GM21526 (cell line): ENCODE measurements at regions not wholly inside any gene's neighbourhood (a gene's known extent, or its start where the extent isn't known, plus 50 kb on each side); places are given as distances from the start of the nearest gene placed in this dataset.

Experiments used
- ATAC-seq: cut with Tn5 transposase; IDR thresholded peaks from one replicate; pipeline ENCODE4 v1.9.1; 2021; ENCODE audit warnings: moderate library complexity; ENCODE audit not compliant: unreplicated experiment, low FRiP score

DNA sequence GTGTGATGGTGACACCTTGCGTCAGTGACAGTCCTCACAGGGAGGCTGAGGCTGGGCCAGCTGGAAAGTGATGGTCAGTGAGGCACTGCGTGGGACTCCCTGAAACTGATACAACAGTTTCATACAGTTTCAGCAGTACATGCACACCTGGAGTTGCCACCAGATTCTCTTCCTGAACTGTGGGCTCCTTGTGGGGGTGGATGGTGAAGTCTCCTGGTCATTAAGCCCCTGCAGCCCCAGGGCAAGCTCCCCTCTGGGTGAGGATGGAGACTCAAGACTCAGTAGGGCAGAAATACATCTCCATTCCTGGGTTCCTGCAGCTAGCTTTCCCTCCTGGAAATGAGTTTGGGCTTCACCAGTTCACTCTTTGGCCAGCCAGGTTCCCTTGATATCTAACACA, 392.7 kb downstream of the UQCRFS1 start:
- ATAC-seq, result no peak

GRCh38 chr19:28815257-28815656, 397.7 kb downstream of the UQCRFS1 start:
- no peak for ATAC-seq

DNA sequence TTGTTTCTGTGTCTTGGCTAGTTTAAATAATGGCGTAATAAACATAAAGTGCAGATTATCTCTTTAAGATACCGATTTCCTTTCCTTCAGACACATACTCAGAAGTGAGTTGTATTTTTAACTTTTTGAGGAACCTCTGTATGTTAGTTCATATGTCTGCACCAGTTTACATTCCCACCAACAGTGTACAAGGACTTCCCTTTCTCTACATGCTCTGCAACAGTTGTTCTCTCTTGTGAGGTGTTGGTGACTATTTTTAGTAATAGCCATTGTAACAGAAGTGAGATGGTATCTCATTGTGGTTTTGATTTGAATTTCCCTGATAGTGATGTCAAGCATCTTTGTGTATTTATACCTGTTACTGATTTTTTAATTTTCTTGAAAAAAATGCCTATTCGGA, 418.6 kb downstream of the UQCRFS1 start:
- no peak for ATAC-seq

DNA sequence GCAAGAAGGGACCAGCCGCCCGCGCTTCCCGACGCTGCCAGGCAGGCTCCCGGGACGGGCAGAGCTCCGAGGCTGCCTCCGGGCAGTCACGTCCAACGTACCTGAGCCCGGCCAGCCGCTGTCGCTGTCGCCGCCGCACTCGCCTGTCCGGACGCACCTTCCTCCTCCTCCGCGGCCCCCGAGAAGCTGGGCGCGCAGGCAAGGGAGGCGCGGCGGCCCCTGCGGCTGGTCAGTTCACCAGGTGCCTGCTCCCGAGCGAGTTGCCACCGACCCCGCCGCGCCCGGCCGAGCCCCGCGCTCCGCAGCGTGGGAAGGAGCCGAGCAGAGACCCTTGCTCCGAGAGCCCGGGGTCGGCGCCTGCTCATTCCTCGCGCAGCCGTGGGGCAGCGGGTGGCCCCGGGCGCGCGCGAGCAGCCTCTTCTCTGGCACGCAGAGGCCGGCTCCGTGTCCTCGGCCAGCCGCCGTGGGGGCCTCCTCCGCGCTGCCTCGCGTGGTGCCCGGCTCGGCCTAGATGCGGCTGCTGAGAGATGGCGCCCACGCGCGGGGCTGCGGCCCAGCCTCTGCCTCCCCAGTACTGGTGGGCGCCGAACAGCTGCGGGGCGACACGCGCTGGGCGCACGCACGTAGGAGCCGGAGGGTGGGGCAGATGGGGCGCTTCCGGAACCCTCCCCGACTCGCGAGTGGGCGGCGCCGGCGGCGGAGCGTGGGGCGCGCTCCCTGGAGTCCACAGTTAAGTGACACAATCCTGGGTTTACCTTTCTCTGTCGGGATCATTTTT, 419.4 kb downstream of the UQCRFS1 start:
- ATAC-seq, result no peak

DNA sequence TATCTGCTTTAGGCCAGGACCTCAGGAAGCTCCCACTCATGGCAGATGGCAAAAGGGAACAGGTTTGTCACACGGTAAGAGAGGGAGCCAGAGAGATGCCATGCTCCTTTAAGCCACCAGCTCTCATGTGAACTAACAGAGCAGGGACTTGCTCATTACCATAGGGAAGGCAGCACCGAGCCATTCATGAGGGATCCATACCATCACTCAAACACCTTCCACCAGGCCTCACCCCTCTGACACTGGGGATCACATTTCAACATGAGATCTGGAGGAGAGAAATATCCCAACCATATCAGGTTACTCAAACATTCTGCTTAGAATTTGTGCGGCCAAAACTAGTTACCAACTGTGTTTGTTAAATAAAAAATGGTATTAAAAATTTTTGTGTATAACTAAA, 427.0 kb downstream of the UQCRFS1 start:
- no peak for ATAC-seq

DNA sequence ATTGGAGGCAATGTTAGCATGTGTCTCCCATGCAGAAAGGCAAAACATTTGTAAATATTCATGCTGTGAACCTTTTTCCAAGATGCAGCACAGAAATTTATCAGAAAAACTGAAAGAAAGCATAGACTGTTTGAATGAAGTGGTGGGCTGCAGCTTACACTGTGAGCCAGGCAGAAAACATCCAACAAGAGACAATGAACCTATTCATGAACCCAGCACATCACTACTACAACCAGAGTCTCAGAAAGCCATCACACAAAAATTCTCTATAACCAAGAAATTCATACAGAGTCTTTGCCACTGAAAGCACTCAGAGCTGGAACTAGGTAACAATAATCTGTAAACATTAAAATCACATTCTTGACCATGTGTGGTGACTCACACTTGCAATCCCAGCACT, 448.9 kb downstream of the UQCRFS1 start:
- ATAC-seq, result no peak

DNA sequence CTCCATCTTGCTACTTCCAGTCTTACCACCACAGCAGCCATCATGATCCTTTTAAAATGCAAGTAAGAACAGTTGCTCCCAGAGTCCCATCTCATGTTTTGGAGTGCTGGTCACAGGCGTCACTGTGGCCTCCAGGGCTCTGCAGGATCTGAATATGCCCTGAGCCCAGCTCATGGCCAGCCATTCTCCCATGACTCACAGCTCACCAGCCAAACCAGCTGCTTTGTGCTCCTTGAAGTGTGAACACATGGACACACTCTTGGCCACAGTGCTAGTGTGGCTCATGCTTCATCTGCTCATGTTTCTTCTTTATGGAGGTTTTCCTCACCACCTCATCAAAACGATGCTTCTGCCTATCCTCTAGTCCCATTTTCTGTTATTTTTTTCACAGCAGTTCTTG, 466.5 kb downstream of the UQCRFS1 start:
- ATAC-seq, result no peak

DNA sequence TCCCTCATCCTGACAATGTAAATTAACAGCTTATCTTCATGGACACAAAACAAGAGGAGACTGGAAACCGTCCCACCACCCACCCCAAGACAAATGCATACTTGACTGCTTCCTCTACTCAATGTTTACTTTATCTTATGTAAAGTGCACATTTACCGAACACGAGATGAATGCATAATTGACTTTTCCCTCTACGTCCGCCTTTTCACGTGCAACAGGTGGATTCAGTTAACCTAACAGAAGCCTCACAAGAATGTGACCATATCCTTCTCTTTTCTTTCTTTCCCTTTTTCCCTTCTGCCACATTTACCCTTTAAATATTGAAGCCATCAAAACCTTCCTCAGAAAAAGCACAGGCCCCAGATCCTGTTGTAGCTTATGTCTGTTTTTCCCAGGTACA, 468.0 kb downstream of the UQCRFS1 start:
- ATAC-seq, result no peak

DNA sequence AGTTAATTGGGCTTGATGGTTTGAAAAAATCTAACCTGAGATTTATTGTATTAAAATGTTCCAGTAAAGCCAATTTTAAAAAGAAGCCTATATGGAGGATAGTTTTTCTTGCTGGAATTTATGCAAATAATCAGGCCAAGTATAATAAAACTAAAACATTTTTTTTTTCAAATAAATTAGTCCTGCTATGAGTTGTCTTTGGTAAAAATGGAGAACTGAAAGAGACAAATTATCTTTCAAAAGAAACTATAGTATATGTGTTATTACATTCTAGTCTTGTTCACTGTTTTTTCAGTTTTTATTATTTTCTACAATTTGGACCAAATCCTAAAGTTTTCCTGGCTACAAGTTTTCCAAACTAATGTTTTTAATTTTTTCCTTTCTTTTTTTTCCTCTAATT, 468.9 kb downstream of the UQCRFS1 start:
- no peak for ATAC-seq

DNA sequence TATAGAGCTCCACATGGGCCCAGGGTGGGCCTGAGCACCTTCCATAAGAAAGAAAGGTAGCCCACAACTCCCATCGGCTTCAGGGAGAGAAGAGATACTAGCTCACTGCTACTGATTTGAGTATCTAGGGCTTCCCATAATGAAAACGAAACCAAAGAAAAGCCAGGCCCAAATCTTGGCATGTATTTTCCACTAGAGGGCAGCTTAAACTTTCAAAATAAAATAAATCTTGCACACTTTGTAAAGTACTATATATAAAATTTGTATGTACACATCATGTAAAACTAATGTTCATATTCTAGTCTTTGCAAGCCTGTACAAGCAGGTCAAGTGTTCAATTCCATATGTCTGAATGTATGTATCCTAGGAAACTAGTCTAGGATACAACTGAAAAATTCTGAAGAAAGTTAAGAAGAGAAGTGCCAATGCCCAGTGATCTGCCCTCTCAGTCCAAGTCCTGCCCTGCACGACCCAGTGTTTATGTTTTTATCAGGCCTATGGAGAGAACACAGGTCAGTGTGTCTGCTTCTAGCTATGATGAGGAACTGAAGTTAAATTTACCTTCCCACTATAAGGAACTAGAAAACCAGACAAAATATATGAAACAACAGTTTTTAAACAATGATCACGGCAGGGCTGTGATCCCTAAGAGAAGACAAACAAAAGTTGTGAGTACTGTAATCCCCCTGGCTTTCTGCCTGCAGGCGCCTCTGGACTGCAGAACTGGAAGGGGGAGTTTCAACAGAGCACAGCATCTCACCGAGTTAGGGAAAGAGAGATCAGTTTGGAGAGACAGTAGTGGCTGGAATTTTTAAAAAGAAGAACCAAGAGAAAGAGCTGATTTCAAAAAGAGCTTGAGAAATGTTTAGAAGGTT, 475.7 kb downstream of the UQCRFS1 start:
- ATAC-seq, result no peak

GRCh38 chr19:28736528-28736927, 476.4 kb downstream of the UQCRFS1 start:
- ATAC-seq, result no peak

DNA sequence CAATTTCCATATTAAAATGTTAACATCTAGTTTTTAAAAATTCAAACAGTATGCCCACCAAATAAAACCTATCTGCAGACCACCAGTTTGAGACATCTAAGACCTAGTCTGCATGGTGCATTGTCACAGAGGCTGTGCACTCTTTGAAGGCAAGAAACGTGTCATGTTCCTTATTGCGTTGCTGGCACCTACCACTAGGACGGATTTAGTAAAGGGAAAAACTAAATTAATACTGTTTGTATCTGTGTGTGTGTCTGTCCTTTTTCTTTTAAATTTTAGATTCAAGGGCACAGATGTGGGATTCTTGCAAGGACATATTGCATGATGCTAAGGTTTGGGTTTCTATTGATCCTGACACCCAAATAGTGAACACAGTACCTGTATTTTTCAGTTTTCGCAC, 481.4 kb downstream of the UQCRFS1 start:
- ATAC-seq, result no peak

- no peak for ATAC-seq
These were observed 482.0 kb downstream of the UQCRFS1 start for GRCh38 chr19:28730791-28731512.

DNA sequence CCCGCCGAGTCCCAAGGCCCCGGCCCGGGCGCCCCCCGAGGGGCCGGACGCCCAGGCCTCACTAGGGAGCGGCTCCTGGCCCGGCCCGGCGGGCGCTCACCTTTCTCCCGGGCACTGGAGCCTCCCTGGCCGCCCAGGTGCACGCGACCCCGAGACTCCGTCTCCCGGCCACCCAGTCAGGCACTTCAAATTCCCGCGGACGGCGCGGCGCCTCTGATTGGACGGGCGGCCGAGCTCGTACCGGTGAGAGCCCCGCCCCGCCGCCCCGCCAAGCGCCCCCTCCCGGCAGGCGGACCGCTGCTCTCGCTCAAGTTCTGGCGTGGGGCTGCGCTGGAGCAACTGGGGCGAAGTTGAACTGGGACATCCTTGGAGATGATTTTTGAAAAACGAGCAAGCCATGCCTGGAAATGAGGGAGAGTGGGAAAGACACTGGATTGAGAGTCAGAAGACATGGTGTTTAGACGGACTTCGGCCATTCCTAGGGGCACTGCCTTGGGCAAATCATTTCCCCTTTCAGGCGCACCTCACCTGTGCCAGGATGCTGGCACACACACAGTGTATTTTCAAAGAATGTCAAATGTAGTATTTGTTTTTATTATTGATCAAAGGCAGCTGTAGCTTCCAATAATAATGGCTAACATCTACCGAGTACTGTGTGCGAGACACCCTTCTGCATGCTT, 485.3 kb downstream of the UQCRFS1 start:
- ATAC-seq, result no peak

GRCh38 chr19:28726533-28727479, 486.1 kb downstream of the UQCRFS1 start:
- ATAC-seq, result no peak

DNA sequence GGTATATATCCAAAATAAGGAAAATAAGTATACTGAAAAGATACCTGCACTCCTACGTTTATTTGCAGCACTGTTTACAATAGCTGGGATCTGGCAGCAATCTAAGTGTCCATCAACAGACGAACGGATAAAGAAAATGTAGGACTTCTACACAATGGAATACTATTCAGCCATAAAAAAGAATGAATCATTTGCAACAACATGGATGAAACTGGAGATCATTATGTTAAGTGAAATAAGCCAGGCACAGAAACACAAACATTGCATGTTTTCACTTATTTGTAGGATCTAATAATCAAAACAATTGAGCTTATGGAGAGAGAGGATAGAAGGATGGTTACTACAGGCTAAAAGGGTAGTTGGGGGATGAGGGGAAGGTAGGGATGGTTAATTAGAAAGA, 494.0 kb downstream of the UQCRFS1 start:
- ATAC-seq, result no peak

- ATAC-seq, result no peak
These were observed 497.8 kb downstream of the UQCRFS1 start for GRCh38 chr19:28715157-28715556.

DNA sequence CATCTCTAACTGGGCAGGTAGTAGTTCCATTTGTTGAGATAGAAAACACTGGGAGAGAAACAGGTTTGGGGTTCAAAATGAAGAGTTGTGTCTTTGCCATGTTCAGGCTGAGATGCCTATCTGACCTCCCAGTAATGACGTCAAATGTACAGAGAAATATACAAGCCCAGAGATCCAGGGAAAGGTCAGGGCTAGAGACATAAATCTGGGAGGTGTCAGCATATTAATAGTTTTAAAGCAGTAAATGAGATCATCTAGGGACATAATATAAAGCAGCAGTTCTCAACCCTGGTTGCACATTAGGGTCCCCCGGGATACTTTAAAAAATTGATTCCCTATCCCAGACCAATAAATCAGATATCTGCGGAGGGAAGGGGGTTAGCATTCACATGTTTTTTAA, 501.5 kb downstream of the UQCRFS1 start:
- no peak for ATAC-seq

DNA sequence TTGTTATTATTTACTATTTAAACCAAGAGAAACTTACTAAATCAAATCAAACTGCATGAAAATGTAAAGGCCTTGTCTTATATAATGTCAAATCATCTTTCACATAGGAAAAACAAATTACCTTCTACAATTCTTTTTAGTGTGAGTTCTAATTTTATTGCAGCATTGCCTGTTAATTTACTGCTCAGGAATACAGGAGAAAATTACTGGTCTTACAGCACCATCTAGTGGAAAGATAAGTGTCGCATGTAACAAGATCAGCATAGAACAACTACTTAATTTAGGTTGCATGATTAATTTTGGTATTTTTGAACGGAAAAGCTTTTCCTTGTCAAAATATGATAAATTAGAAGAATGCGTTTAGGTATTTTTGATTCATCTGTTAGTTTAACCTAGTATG, 502.7 kb downstream of the UQCRFS1 start:
- ATAC-seq, result no peak

- no peak for ATAC-seq
These were observed 506.3 kb downstream of the UQCRFS1 start for GRCh38 chr19:28706693-28707092.
